H1 (cell line): ENCODE measurements at regions not wholly inside any gene's neighbourhood (a gene's known extent, or its start where the extent isn't known, plus 50 kb on each side); places are given as distances from the start of the nearest gene placed in this dataset.

Source experiments
- CTCF ChIA-PET: fragments of 300-600 bp; sonication (Branson Sonifier 250); formaldehyde crosslinking; loops from one replicate; lab custom pipeline; 2021; ENCODE audit not compliant: partially characterized antibody; lab: Charles Lee
- POLR2A ChIA-PET: fragments of 300-600 bp; sonication (Branson Sonifier 250); formaldehyde crosslinking; loops from one replicate; lab custom pipeline; 2021; ENCODE audit warnings: inconsistent platforms; ENCODE audit not compliant: partially characterized antibody; lab: Charles Lee
- DNase-seq, 2 experiments: peaks; one replicate each; pipeline versions ENCODE4 v3.0.0 to v3.0.0-alpha.2; 2010 to 2022; ENCODE audit warnings: low spot score in 2 of 2, low read depth in 1 of 2, mixed read lengths in 1 of 2
- FAIRE-seq: peaks from 2 replicates; lab custom pipeline; 2011; peaks lifted over from hg19 to GRCh38; lab: Jason Lieb, UNC
- H2AFZ ChIP-seq: 2 replicates; pipeline ENCODE4 v1.8.1; 2012; ENCODE audit warnings: low read length, inconsistent platforms
- H2AK5ac ChIP-seq: 2 replicates; pipeline ENCODE4 v1.6.1; 2013; ENCODE audit warnings: low read depth, low read length
- H2BK120ac ChIP-seq: replicated peaks from 2 replicates; pipeline ENCODE3; 2013; ENCODE audit warnings: low read depth, low read length, inconsistent platforms
- H2BK12ac ChIP-seq: 2 replicates; pipeline ENCODE4 v1.6.1; 2013; ENCODE audit warnings: low read depth, low read length
- H2BK15ac ChIP-seq: 2 replicates; pipeline ENCODE4 v1.6.1; 2013; ENCODE audit warnings: low read length
- H2BK20ac ChIP-seq: 2 replicates; pipeline ENCODE4 v1.6.1; 2013; ENCODE audit warnings: low read length
- H2BK5ac ChIP-seq: 2 replicates; pipeline ENCODE4 v1.6.1; 2013; ENCODE audit warnings: low read depth, low read length
- H3K14ac ChIP-seq: 2 replicates; pipeline ENCODE4 v1.6.1; 2013; ENCODE audit warnings: inconsistent platforms; ENCODE audit not compliant: insufficient read length
- H3K18ac ChIP-seq: 2 replicates; pipeline ENCODE4 v1.6.1; 2013; ENCODE audit warnings: low read length; ENCODE audit errors: extremely low read depth
- H3K23ac ChIP-seq: 2 replicates; pipeline ENCODE4 v1.6.1; 2013; ENCODE audit warnings: inconsistent platforms; ENCODE audit not compliant: insufficient read length
- H3K23me2 ChIP-seq: 2 replicates; pipeline ENCODE4 v1.6.1; 2013; ENCODE audit warnings: low read depth, low read length
- H3K27ac ChIP-seq: 2 replicates; pipeline ENCODE4 v1.6.1; 2011; ENCODE audit warnings: low read depth, low read length, inconsistent platforms
- H3K27me3 ChIP-seq, 4 experiments: replicated peaks in 1 of 4; 1 replicate in 1 of 4; 2 replicates in 3 of 4; pipeline versions ENCODE4 v1.6.1 to v1.8.1; 2011 to 2013; ENCODE audit warnings: low read length in 3 of 4, mild to moderate bottlenecking in 3 of 4, inconsistent platforms in 2 of 4, mixed read lengths in 2 of 4, moderate library complexity in 1 of 4; ENCODE audit not compliant: control insufficient read depth in 3 of 4, insufficient read depth in 3 of 4; ENCODE audit errors: extremely low read depth in 1 of 4
- H3K36me3 ChIP-seq, 4 experiments: 2 replicates each; pipeline versions ENCODE4 v1.6.1 to v1.8.1; 2011 to 2013; ENCODE audit warnings: mild to moderate bottlenecking in 4 of 4, low read length in 3 of 4, moderate library complexity in 2 of 4, control low read depth in 1 of 4, inconsistent platforms in 1 of 4; ENCODE audit not compliant: insufficient read depth in 4 of 4, control insufficient read depth in 2 of 4
- H3K4ac ChIP-seq: replicated peaks from 2 replicates; pipeline ENCODE3; 2013; ENCODE audit warnings: low read length, low read depth, mixed read lengths, inconsistent platforms; ENCODE audit not compliant: insufficient read length
- H3K4me1 ChIP-seq, 4 experiments: replicated peaks in 1 of 4; 1 replicate in 1 of 4; 2 replicates in 3 of 4; pipeline versions ENCODE4 v1.6.1 to v1.8.1; 2011 to 2013; ENCODE audit warnings: low read length in 3 of 4, inconsistent platforms in 2 of 4, mixed read lengths in 1 of 4; ENCODE audit not compliant: insufficient read depth in 4 of 4, control insufficient read depth in 3 of 4
- H3K4me2 ChIP-seq, 2 experiments: 2 replicates each; pipeline versions ENCODE4 v1.6.1 to v1.8.1; 2011 to 2013; ENCODE audit warnings: low read depth in 2 of 2, low read length in 2 of 2, control low read depth in 1 of 2, inconsistent platforms in 1 of 2, mild to moderate bottlenecking in 1 of 2; ENCODE audit not compliant: insufficient read depth in 1 of 2
- H3K4me3 ChIP-seq, 4 experiments: fragments of 200-600, 300-600 bp in 1 of 4; sonication (generic), shearing (Covaris generic), sonication (Bioruptor Twin) in 1 of 4; 2 replicates each; pipeline versions ENCODE4 v1.5.1 to v1.8.1; 2011 to 2016; ENCODE audit warnings: low read length in 4 of 4, low read depth in 3 of 4, control low read depth in 2 of 4, inconsistent platforms in 2 of 4, mild to moderate bottlenecking in 2 of 4, mixed read lengths in 1 of 4, moderate library complexity in 1 of 4; ENCODE audit not compliant: insufficient read depth in 2 of 4; ENCODE audit errors: extremely low read depth in 1 of 4
- H3K56ac ChIP-seq: replicated peaks from 2 replicates; pipeline ENCODE3; 2013; ENCODE audit warnings: low read depth, mild to moderate bottlenecking, mixed read lengths, low read length, inconsistent platforms; ENCODE audit not compliant: insufficient read length
- H3K79me1 ChIP-seq: 2 replicates; pipeline ENCODE4 v1.6.1; 2013; ENCODE audit warnings: low read depth, low read length, control low read depth
- H3K79me2 ChIP-seq, 2 experiments: 2 replicates each; pipeline versions ENCODE4 v1.6.1 to v1.8.1; 2012 to 2013; ENCODE audit warnings: low read length in 2 of 2, mild to moderate bottlenecking in 2 of 2, inconsistent platforms in 1 of 2; ENCODE audit not compliant: insufficient read depth in 2 of 2, control insufficient read depth in 1 of 2
- H3K9ac ChIP-seq, 4 experiments: replicated peaks in 1 of 4; 1 replicate in 1 of 4; 2 replicates in 3 of 4; pipeline versions ENCODE4 v1.6.1 to v1.8.1; 2011 to 2013; ENCODE audit warnings: low read depth in 3 of 4, low read length in 3 of 4, control low read depth in 2 of 4, mild to moderate bottlenecking in 2 of 4, moderate library complexity in 2 of 4, inconsistent platforms in 1 of 4; ENCODE audit errors: extremely low read depth in 1 of 4
- H3K9me3 ChIP-seq, 2 experiments: 2 replicates each; pipeline versions ENCODE4 v1.6.1 to v1.8.1; 2012 to 2013; ENCODE audit warnings: mild to moderate bottlenecking in 2 of 2, moderate library complexity in 2 of 2, control low read depth in 1 of 2, inconsistent platforms in 1 of 2, low read depth in 1 of 2, low read length in 1 of 2, mixed read lengths in 1 of 2; ENCODE audit not compliant: insufficient read depth in 2 of 2
- H4K20me1 ChIP-seq, 2 experiments: replicated peaks in 1 of 2; 2 replicates each; pipeline versions ENCODE3 to v1.8.1; 2011 to 2013; ENCODE audit warnings: inconsistent platforms in 2 of 2, low read length in 2 of 2, mild to moderate bottlenecking in 1 of 2; ENCODE audit not compliant: insufficient read depth in 2 of 2, control insufficient read depth in 1 of 2
- H4K5ac ChIP-seq: 2 replicates; pipeline ENCODE4 v1.6.1; 2013; ENCODE audit warnings: low read length, low read depth, mixed read lengths, inconsistent platforms; ENCODE audit not compliant: insufficient read length
- H4K8ac ChIP-seq: 2 replicates; pipeline ENCODE4 v1.8.0; 2013; ENCODE audit warnings: mild to moderate bottlenecking, moderate library complexity, low read length, inconsistent platforms; ENCODE audit not compliant: insufficient read depth; ENCODE audit errors: extremely low read depth
- H4K91ac ChIP-seq: replicated peaks from 2 replicates; pipeline ENCODE3; 2013; ENCODE audit warnings: low read length, mixed read lengths, inconsistent platforms; ENCODE audit not compliant: insufficient read length
- ATF2 ChIP-seq: IDR thresholded peaks from 2 replicates; pipeline ENCODE4 v1.6.1; 2012; ENCODE audit warnings: low read length, inconsistent platforms
- BCL11A ChIP-seq, 2 experiments: IDR thresholded peaks; one replicate each; pipeline ENCODE4 v1.6.1; 2011; ENCODE audit warnings: low read depth in 2 of 2, low read length in 2 of 2, mild to moderate bottlenecking in 2 of 2
- CEBPB ChIP-seq: IDR thresholded peaks from 2 replicates; pipeline ENCODE4 v1.6.1; 2012; ENCODE audit warnings: low read depth, low read length
- EGR1 ChIP-seq: IDR thresholded peaks from 2 replicates; pipeline ENCODE4 v1.6.1; 2011; ENCODE audit warnings: low read depth, low read length, borderline replicate concordance
- GTF2F1 ChIP-seq: IDR thresholded peaks from 2 replicates; pipeline ENCODE4 v1.6.1; 2012; ENCODE audit warnings: low read depth, low read length, improper control_type of control experiment, borderline replicate concordance
- RBBP5 ChIP-seq: IDR thresholded peaks from 2 replicates; pipeline ENCODE4 v1.7.1; 2012; ENCODE audit warnings: low read depth, mild to moderate bottlenecking, inconsistent platforms, low read length, moderate library complexity, borderline replicate concordance
- SIX5 ChIP-seq: IDR thresholded peaks from 2 replicates; pipeline ENCODE4 v1.6.1; 2011; ENCODE audit warnings: mild to moderate bottlenecking, low read depth, low read length
- SP4 ChIP-seq: IDR thresholded peaks from 2 replicates; pipeline ENCODE4 v1.6.1; 2012; ENCODE audit warnings: low read length, inconsistent platforms
- TAF1 ChIP-seq: IDR thresholded peaks from 2 replicates; pipeline ENCODE4 v1.6.1; 2011; ENCODE audit warnings: mild to moderate bottlenecking, low read depth, low read length
- TBP ChIP-seq: IDR thresholded peaks from 2 replicates; pipeline ENCODE4 v1.6.1; 2011; ENCODE audit warnings: low read depth, low read length, improper control_type of control experiment
- TCF12 ChIP-seq: IDR thresholded peaks from 2 replicates; pipeline ENCODE4 v1.6.1; 2011; ENCODE audit warnings: low read depth, mild to moderate bottlenecking, low read length
- WGBS, 2 experiments: shearing (Covaris generic) in 1 of 2; methylation state at CpG; one replicate each; pipeline versions ENCODE4 v1.1.6 to v1.1.7; 2013 to 2015; ENCODE audit warnings: low lambda C conversion rate in 2 of 2, mixed read lengths in 2 of 2, inconsistent platforms in 1 of 2, low coverage in 1 of 2, missing lambda C conversion rate in 1 of 2; ENCODE audit not compliant: insufficient replicate concordance in 2 of 2, insufficient coverage in 1 of 2, insufficient read length in 1 of 2; ENCODE audit errors: extremely low coverage in 1 of 2, missing lambda C conversion rate in 1 of 2; 5-methylcytosine and 5-hydroxymethylcytosine counted together

- H4K5ac ChIP-seq = no peak overlapping the region
- POLR2A ChIA-PET = no interaction called here
- H3K23ac ChIP-seq = no peak overlapping the region
- peaks cover 0 to 2% of the 10 kb centered on the region in 2 experiments for H4K20me1 ChIP-seq
- H2BK20ac ChIP-seq = no peak overlapping the region
- no peak overlapping the region for H2BK12ac ChIP-seq
- no peak for DNase-seq
- no peak overlapping the region for H3K4me2 ChIP-seq
- no peak overlapping the region for H4K91ac ChIP-seq
- peaks cover 0 to 32% (median 16%) of the 10 kb centered on the region in 4 experiments; a peak in 6 of 7 replicates for H3K27me3 ChIP-seq
- peaks cover 18% of the 10 kb centered on the region for H3K23me2 ChIP-seq
- no peak overlapping the region for H4K8ac ChIP-seq
- no peak overlapping the region for H2BK15ac ChIP-seq
- no peaks in the 10 kb centered on the region for H3K79me1 ChIP-seq
- H3K56ac ChIP-seq = no peak overlapping the region
- no peak overlapping the region for H3K4ac ChIP-seq
- H2AFZ ChIP-seq = no peak overlapping the region
- no peaks in the 10 kb centered on the region for H3K9me3 ChIP-seq
- no peak overlapping the region for H3K27ac ChIP-seq
- TF ChIP-seq EGR1 = no peak
- no peak for TF ChIP-seq TAF1
- TF ChIP-seq ATF2 = no peak
- TF ChIP-seq GTF2F1 = no peak
- no peak for TF ChIP-seq CEBPB
- TF ChIP-seq BCL11A (IDR thresholded peaks at IDR 0.05; ENCODE audit: low read depth in 2 of 2, low read length in 2 of 2) = no peak
- no peak for TF ChIP-seq TCF12
- TF ChIP-seq TBP = no peak
- TF ChIP-seq SP4 = no peak
- no peak for TF ChIP-seq SIX5
- TF ChIP-seq RBBP5 = no peak
- TF ChIP-seq, all 59 proteins: peak for 0
- H2BK120ac ChIP-seq = no peak overlapping the region
- H3K4me1 ChIP-seq = peaks cover 0 to under 1% (median 0%) of the 10 kb centered on the region in 4 experiments; a peak in 2 of 7 replicates
- H2AK5ac ChIP-seq = no peak overlapping the region
- no peak for FAIRE-seq
- H3K9ac ChIP-seq = no peak overlapping the region
- H2BK5ac ChIP-seq = no peak overlapping the region
- H3K79me2 ChIP-seq = no peaks in the 10 kb centered on the region
- H3K18ac ChIP-seq = no peak overlapping the region
- H3K14ac ChIP-seq = no peak overlapping the region
- H3K36me3 ChIP-seq = no peaks in the 10 kb centered on the region
- CTCF ChIA-PET = interaction anchor here (1.2 to 1.3 kb wide), 2 partner anchors 284 to 286 kb away, joined by 3 to 4 read pairs; no protein-coding TSS in a partner anchor
- no peak overlapping the region for H3K4me3 ChIP-seq
- WGBS, 2 experiments = 93% methylated on average over 4 of the region's 4 CpGs; no CpG with 5 or more reads in 1 of the 2 experiments
These were observed 344.9 kb downstream of the LIG4 start for GRCh38 chr13:107870400-107870799.
